Neuron (in vitro differentiated cells): ENCODE measurements at regions not wholly inside any gene's neighbourhood (a gene's known extent, or its start where the extent isn't known, plus 50 kb on each side); places are given as distances from the start of the nearest gene placed in this dataset.
"Not testable (repeated sequence)": the region's sequence is repeated elsewhere in the genome, so short reads cannot be mapped to it uniquely, and the experiment has no call there.

Experiments used
- H2AFZ ChIP-seq: one replicate; pipeline ENCODE4 v1.6.1; 2013; ENCODE audit warnings: low read depth, mild to moderate bottlenecking, inconsistent platforms, low read length, moderate library complexity
- H3K27me3 ChIP-seq: one replicate; pipeline ENCODE4 v1.6.1; 2013; ENCODE audit warnings: low read length; ENCODE audit not compliant: insufficient read depth
- H3K36me3 ChIP-seq: one replicate; pipeline ENCODE4 v1.6.1; 2013; ENCODE audit warnings: low read length; ENCODE audit not compliant: insufficient read depth
- H3K4me1 ChIP-seq: one replicate; pipeline ENCODE4 v1.6.1; 2013; ENCODE audit warnings: low read length; ENCODE audit not compliant: insufficient read depth
- H3K4me3 ChIP-seq: 2 replicates; pipeline ENCODE4 v1.5.1; 2013; ENCODE audit warnings: mild to moderate bottlenecking, low read length, moderate library complexity
- H3K9me3 ChIP-seq: one replicate; pipeline ENCODE4 v1.6.1; 2013; ENCODE audit warnings: low read length

- Histone ChIP-seq H3K27me3 (no peaks in the 10 kb centered on the region), H2AFZ (no peak overlapping the region), H3K36me3 (no peaks in the 10 kb centered on the region), H3K4me3 (no peak overlapping the region), H3K4me1 (peaks cover 5% of the 10 kb centered on the region), H3K9me3 (no peaks in the 10 kb centered on the region)
Measured at GRCh38 chr6:115540077-115540869, 520.4 kb downstream of the FRK start.

- H3K36me3 ChIP-seq: no peaks in the 10 kb centered on the region
- H3K4me1 ChIP-seq: peaks cover 5% of the 10 kb centered on the region
- H3K9me3 ChIP-seq: no peaks in the 10 kb centered on the region
- H2AFZ ChIP-seq: no peak overlapping the region
- H3K27me3 ChIP-seq: no peaks in the 10 kb centered on the region
- no peak overlapping the region for H3K4me3 ChIP-seq
Measured at GRCh38 chr6:115539531-115539930, 521.2 kb downstream of the FRK start.

- Histone ChIP-seq H3K27me3 (no peaks in the 10 kb centered on the region), H3K4me3 (no peak overlapping the region), H3K9me3 (no peaks in the 10 kb centered on the region), H2AFZ (no peak overlapping the region), H3K36me3 (no peaks in the 10 kb centered on the region), H3K4me1 (no peaks in the 10 kb centered on the region)
Measured at GRCh38 chr6:115524821-115525220, 535.9 kb downstream of the FRK start.

- H2AFZ ChIP-seq: not testable (repeated sequence)
Measured at GRCh38 chr6:115521747-115522146, 538.9 kb downstream of the FRK start.

GRCh38 chr6:115514656-115515055 is 546.0 kb downstream of the FRK start:
- Histone ChIP-seq H3K27me3 (no peaks in the 10 kb centered on the region), H3K36me3 (no peaks in the 10 kb centered on the region), H2AFZ (no peak overlapping the region), H3K4me3 (no peak overlapping the region), H3K4me1 (no peaks in the 10 kb centered on the region), H3K9me3 (no peaks in the 10 kb centered on the region)

More at GRCh38 chr6:115521747-115522146, 538.9 kb downstream of the FRK start:
- not testable (repeated sequence) for H3K9me3 ChIP-seq, H3K4me1 ChIP-seq, H3K27me3 ChIP-seq, H3K36me3 ChIP-seq, H3K4me3 ChIP-seq

GRCh38 chr6:115512923-115513322 is 547.8 kb downstream of the FRK start:
- Histone ChIP-seq H3K4me3 (no peak overlapping the region), H3K9me3 (no peaks in the 10 kb centered on the region)

GRCh38 chr6:115511771-115512170 is 548.9 kb downstream of the FRK start:
- no peaks in the 10 kb centered on the region for H3K4me1 ChIP-seq
- no peaks in the 10 kb centered on the region for H3K36me3 ChIP-seq
- no peaks in the 10 kb centered on the region for H3K9me3 ChIP-seq
- no peak overlapping the region for H3K4me3 ChIP-seq
- no peak overlapping the region for H2AFZ ChIP-seq
- no peaks in the 10 kb centered on the region for H3K27me3 ChIP-seq

More at GRCh38 chr6:115512923-115513322, 547.8 kb downstream of the FRK start:
- no peaks in the 10 kb centered on the region for H3K36me3 ChIP-seq
- no peaks in the 10 kb centered on the region for H3K27me3 ChIP-seq
- no peaks in the 10 kb centered on the region for H3K4me1 ChIP-seq
- H2AFZ ChIP-seq: no peak overlapping the region

- H2AFZ ChIP-seq, H3K27me3 ChIP-seq, H3K4me1 ChIP-seq, H3K4me3 ChIP-seq, H3K9me3 ChIP-seq, H3K36me3 ChIP-seq: not testable (repeated sequence)
Measured at GRCh38 chr6:115502432-115502831, 558.3 kb downstream of the FRK start.

- Histone ChIP-seq H3K27me3 (no peaks in the 10 kb centered on the region), H3K9me3 (no peaks in the 10 kb centered on the region), H3K4me1 (no peaks in the 10 kb centered on the region), H3K4me3 (no peak overlapping the region), H3K36me3 (no peaks in the 10 kb centered on the region), H2AFZ (no peak overlapping the region)
Measured at GRCh38 chr6:115495184-115495583, 565.5 kb downstream of the FRK start.

- no peak overlapping the region for H3K4me3 ChIP-seq
- H3K4me1 ChIP-seq: no peaks in the 10 kb centered on the region
- no peak overlapping the region for H2AFZ ChIP-seq
- H3K9me3 ChIP-seq: no peaks in the 10 kb centered on the region
- H3K36me3 ChIP-seq: no peaks in the 10 kb centered on the region
- no peaks in the 10 kb centered on the region for H3K27me3 ChIP-seq
Measured at GRCh38 chr6:115487331-115487730, 573.4 kb downstream of the FRK start.

GRCh38 chr6:115485400-115485799 is 575.3 kb downstream of the FRK start:
- no peaks in the 10 kb centered on the region for H3K27me3 ChIP-seq
- no peaks in the 10 kb centered on the region for H3K36me3 ChIP-seq
- no peaks in the 10 kb centered on the region for H3K9me3 ChIP-seq
- no peaks in the 10 kb centered on the region for H3K4me1 ChIP-seq
- no peak overlapping the region for H3K4me3 ChIP-seq
- H2AFZ ChIP-seq: no peak overlapping the region

GRCh38 chr6:115480543-115480942 is 580.1 kb downstream of the FRK start:
- not testable (repeated sequence) for H3K27me3 ChIP-seq, H3K4me3 ChIP-seq, H3K36me3 ChIP-seq, H3K9me3 ChIP-seq, H3K4me1 ChIP-seq, H2AFZ ChIP-seq

GRCh38 chr6:115474443-115475041 is 586.1 kb downstream of the FRK start:
- Histone ChIP-seq H3K36me3 (no peaks in the 10 kb centered on the region), H2AFZ (no peak overlapping the region), H3K4me3 (no peak overlapping the region), H3K4me1 (no peaks in the 10 kb centered on the region), H3K27me3 (no peaks in the 10 kb centered on the region), H3K9me3 (no peaks in the 10 kb centered on the region)
